Neural cell (in vitro differentiated cells): ENCODE measurements at regions not wholly inside any gene's neighbourhood (a gene's known extent, or its start where the extent isn't known, plus 50 kb on each side); places are given as distances from the start of the nearest gene placed in this dataset.

ENCODE experiments used
- TAF1 ChIP-seq: IDR thresholded peaks from 2 replicates; pipeline ENCODE4 v1.6.1; 2012; ENCODE audit warnings: low read depth
- TF ChIP-seq, protein P1 (sequence below): fragments of 450-650 bp; IDR thresholded peaks from 2 replicates; pipeline ENCODE4 v1.5.1; 2014; ENCODE audit warnings: antibody characterized with exemption, mild to moderate bottlenecking, moderate library complexity; ENCODE audit not compliant: poor library complexity, severe bottlenecking

GRCh38 chr1:181409981-181410380 is 73.3 kb upstream of the CACNA1E start:
- TF ChIP-seq, protein P1, sequence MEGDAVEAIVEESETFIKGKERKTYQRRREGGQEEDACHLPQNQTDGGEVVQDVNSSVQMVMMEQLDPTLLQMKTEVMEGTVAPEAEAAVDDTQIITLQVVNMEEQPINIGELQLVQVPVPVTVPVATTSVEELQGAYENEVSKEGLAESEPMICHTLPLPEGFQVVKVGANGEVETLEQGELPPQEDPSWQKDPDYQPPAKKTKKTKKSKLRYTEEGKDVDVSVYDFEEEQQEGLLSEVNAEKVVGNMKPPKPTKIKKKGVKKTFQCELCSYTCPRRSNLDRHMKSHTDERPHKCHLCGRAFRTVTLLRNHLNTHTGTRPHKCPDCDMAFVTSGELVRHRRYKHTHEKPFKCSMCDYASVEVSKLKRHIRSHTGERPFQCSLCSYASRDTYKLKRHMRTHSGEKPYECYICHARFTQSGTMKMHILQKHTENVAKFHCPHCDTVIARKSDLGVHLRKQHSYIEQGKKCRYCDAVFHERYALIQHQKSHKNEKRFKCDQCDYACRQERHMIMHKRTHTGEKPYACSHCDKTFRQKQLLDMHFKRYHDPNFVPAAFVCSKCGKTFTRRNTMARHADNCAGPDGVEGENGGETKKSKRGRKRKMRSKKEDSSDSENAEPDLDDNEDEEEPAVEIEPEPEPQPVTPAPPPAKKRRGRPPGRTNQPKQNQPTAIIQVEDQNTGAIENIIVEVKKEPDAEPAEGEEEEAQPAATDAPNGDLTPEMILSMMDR: no peak
- TF ChIP-seq TAF1: no peak
